ENCODE measurements at regions not wholly inside any gene's neighbourhood (a gene's known extent, or its start where the extent isn't known, plus 50 kb on each side); places are given as distances from the start of the nearest gene placed in this dataset.
"Not testable (repeated sequence)": the region's sequence is repeated elsewhere in the genome, so short reads cannot be mapped to it uniquely, and the experiment has no call there.

DNA sequence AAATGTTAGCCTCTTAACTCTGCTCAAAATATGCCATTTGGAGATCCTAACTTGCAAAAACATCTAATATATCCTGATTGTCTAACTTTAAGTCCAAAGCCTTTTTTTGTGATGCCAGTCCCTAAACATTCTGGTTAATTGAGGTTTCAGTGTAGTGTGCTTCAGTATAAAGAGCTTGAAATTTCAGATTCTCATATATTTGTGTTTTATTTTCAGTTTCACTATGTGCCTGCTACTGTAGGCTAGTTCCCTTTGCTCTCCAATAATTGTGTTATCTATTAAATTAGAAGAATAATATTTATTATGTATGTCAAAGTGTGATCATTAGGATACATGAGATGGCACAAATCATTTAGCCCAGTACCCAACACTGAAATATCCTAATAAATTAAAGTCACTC, 1361.2 kb downstream of the XPNPEP1 start:
- DNase-seq (ENCODE audit: low read depth): no peak

DNA sequence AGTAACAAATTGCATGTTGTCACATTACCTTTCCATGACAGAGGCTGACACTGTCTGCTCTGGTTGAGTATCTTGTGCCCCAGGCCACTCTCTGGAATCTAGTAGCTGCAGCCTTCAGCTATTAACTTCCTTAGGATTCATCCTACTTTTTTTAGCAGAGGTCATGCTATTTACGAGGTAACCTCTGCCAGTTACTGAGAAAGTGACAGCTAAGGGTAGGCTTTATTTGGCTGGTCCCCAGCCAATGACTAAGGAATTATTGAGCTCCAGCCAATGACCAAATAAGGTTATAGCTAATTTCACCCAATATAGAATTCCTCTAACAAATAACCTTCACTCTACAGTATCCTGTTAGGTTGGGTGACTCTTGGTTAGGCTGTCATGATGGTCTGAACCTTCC, 1361.7 kb downstream of the XPNPEP1 start:
- DNase-seq (ENCODE audit: low read depth): peak; percentile 86

DNA sequence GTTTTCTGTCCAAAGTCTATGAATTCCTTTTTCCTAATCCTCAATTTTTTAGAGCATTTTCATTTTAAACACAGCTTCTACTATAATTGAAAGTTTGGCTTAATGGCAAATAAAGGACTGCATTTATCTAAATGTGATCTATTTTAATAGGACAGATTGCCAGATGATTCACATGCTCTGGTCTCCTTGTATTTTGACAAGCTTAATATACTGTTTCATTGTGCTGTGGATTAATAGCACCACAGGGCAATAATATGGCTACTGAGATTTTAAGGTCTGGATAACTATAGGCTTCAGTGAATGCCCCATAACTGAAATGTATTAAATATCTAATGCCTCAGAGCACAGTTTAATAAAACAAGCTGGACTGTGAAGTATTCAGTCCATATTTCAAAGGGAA, 1362.8 kb downstream of the XPNPEP1 start:
- no peak for DNase-seq (ENCODE audit: low read depth)

DNA sequence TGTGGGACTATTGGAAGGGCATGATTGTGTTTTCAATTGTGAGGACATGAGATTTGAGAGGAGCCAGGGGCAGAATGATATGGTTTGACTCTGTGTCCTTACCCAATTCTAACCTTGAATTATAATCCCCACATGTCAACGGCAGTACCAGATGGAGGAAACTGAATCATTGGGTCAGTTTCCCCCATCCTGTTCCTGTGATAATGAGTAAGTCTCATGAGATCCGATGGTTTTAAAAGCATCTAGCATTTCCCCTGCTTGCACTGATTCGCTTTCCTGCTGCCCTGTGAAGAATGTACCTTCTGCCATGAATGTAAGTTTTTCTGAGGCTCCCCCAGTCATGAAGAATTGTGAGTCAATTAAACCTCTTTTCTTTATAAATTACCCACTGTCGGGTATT, 1367.1 kb downstream of the XPNPEP1 start:
- peak; percentile 80 for DNase-seq (ENCODE audit: low read depth)

DNA sequence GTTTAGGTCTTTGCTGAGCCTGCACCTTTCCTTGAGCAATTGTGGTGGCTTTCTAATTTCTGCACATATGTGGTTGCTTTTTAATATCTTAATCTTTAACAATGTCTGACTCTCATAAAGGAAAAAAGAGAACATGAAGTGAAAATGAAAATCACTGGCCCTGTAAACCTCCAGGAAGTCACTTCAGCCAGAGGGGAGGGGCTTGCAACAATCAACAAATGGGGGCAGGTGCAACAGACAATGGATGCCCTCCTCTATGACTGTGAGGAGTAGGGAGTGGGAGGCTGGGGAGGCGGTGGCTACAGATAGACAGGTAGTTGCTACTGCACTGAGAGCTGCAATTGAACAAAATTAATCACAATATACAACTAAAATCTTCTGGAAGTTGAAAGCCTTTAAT, 1377.4 kb downstream of the XPNPEP1 start:
- no peak for DNase-seq (ENCODE audit: low read depth)

DNA sequence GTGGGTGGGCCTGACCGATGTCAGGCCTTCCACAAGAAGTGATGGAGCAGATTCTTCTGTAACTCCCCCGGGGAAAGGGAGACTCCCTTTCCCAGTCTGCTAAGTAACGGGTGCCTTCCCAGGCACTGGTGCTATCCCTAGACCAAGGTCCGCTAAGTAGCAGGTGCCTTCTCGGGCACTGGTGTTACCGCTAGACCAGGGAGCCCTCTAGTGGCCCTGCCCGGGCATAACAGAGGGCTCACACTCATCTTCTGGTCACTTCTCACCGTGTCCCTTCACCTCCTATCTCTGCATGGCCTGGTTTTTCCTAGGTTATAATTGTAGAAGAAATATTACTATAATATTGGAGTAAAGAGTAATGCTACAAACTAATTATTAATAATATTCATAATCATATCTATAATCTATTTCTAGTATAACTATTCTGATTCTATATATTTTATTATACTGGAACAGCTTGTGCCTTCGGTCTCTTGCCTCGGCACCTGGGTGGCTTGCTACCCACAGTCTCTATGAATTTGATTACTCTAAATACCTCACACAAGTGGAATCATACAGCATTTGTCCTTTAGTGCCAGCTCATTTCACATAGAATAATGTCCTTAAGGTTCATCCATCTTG, 1378.7 kb downstream of the XPNPEP1 start:
- peak; percentile 63 for DNase-seq (ENCODE audit: low read depth)

- not testable (repeated sequence) for DNase-seq (ENCODE audit: low read depth)
Measured at GRCh38 chr10:108533551-108533950, 1369.0 kb upstream of the SORCS1 start.

GRCh38 chr10:108523016-108523800, 1358.7 kb upstream of the SORCS1 start:
- no peak for DNase-seq (ENCODE audit: low read depth)

- no peak for DNase-seq (ENCODE audit: low read depth)
Measured at GRCh38 chr10:108521827-108522492, 1357.5 kb upstream of the SORCS1 start.

- DNase-seq (ENCODE audit: low read depth): no peak
Measured at GRCh38 chr10:108515821-108516220, 1351.3 kb upstream of the SORCS1 start.

DNA sequence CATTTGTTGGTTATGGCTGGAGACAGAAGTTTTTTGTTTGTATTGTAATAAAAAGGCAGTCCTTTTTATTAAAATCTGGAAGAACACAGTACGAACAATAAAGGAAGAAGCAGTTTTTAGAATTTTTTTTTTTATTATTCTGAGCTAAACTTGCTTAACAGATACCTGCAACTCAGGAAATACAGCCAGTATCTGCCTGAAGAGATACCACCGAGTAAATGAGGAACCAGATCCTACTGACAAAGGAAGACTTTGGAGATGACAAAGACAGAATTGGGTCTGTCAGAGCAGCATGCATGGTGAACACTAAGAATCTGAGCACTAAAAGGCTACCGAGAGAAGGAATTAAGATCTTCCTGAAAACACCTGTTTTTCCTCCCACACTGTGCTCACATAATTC, 1335.9 kb upstream of the SORCS1 start:
- DNase-seq (ENCODE audit: low read depth): no peak

- DNase-seq (ENCODE audit: low read depth): no peak
Measured at GRCh38 chr10:108496106-108496505, 1331.6 kb upstream of the SORCS1 start.

DNA sequence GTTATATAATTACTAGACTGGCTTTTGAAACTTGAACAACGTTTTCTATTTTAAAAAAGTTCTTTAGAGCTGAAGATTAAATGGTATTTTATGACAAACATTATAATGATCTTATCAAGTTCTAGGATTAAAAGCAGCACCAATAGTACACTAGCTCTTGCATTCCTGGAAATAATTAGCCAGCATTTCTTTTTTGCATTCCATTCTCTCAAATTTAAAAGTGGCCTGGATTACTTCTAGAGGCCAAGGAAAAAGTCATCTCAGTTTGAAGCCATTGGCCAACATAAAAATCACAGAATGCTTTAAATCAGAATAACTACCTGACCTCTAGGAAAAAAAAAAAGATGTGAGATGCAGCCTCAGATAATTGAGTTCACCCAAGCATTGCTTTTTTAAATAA, 1326.4 kb upstream of the SORCS1 start:
- DNase-seq (ENCODE audit: low read depth): no peak

- DNase-seq (ENCODE audit: low read depth): no peak
Measured at GRCh38 chr10:108471420-108471819, 1306.9 kb upstream of the SORCS1 start.

DNA sequence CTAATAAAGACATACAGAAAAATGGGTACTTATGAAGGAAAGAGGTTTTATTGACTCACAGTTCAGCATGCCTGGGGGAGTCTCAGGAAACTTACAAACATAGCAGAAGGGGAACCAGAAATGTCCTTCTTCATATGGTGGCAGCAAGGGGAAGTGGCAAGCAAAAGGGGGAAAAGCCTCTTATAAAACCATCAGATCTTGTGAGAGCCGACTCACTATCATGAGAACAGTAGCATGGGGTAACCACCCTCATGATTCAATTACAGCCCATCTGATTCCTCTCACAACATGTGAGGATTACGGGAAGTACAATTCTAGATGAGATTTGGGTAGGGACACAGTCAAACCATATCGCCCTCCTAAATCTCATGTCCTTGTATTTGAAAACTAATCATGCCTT, 1305.4 kb upstream of the SORCS1 start:
- DNase-seq (ENCODE audit: low read depth): peak; percentile 44

GRCh38 chr10:108465871-108466641, 1301.5 kb upstream of the SORCS1 start:
- DNase-seq (ENCODE audit: low read depth): no peak

GRCh38 chr10:108462005-108462404, 1297.5 kb upstream of the SORCS1 start:
- DNase-seq (ENCODE audit: low read depth): no peak

DNA sequence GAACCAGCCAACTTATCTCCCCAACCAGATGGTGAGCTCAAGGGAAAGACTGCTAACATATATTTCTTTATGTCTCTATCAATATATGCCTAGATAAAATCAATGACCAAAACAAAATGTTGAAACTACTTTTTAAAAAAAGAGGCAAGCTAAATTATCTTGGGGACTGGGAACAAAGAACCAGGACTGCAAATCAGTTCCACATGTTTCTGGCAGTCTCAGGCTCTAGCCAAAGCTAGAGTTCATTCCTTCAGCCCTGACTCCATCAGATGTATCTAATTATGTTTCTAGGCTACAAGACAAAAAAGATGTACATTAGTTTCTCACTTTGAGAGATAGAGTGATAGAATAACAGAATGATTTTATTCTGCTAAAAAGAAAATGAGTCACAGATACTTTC, 1290.3 kb upstream of the SORCS1 start:
- no peak for DNase-seq (ENCODE audit: low read depth)

- DNase-seq (ENCODE audit: low read depth): no peak
Measured at GRCh38 chr10:108454224-108454623, 1289.7 kb upstream of the SORCS1 start.

GRCh38 chr10:108453166-108453565, 1288.7 kb upstream of the SORCS1 start:
- DNase-seq (ENCODE audit: low read depth): no peak

GRCh38 chr10:108452533-108452932, 1288.0 kb upstream of the SORCS1 start:
- no peak for DNase-seq (ENCODE audit: low read depth)

DNA sequence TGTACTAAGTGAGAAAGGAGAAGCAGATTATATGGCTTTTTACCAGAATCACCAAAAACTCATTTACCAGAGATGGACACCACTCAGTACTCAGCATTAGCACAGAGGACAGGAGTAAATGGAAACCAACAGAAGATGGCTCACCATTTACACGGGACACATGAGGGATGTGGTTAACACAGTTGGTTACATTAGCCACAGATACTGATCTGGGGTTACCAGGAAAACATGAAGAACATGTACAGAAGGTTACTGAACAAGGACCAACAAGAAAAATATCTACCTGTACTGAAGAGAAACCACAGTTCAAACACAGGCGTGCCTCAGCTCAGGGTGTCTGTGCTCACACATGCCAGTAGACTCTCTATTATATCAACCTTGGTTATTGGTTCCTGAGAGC, 1285.8 kb upstream of the SORCS1 start:
- DNase-seq (ENCODE audit: low read depth): peak; percentile 31

All from HT1080 (cell line).